Astrocyte (in vitro differentiated cells and primary cell): ENCODE measurements at regions not wholly inside any gene's neighbourhood (a gene's known extent, or its start where the extent isn't known, plus 50 kb on each side); places are given as distances from the start of the nearest gene placed in this dataset.

ENCODE experiments used
- CTCF ChIP-seq: IDR thresholded peaks from 2 replicates; pipeline ENCODE4 v1.5.1; 2011; ENCODE audit warnings: low read depth, mild to moderate bottlenecking, inconsistent platforms, low read length, moderate library complexity; ENCODE audit not compliant: insufficient read depth
- EZH2 ChIP-seq: IDR thresholded peaks from 2 replicates; pipeline ENCODE4 v1.6.1; 2012; ENCODE audit warnings: mild to moderate bottlenecking, low read length, inconsistent platforms; ENCODE audit not compliant: insufficient read depth

GRCh38 chr9:546235-546634 lies 295.3 kb upstream of the DMRT1 start:
- TF ChIP-seq CTCF: no peak
- TF ChIP-seq EZH2: no peak
